DMS53 (cell line): ENCODE measurements at regions not wholly inside any gene's neighbourhood (a gene's known extent, or its start where the extent isn't known, plus 50 kb on each side); places are given as distances from the start of the nearest gene placed in this dataset.
A peak's percentile ranks its signal among the peaks of the same experiment; 100 is the strongest.

Experiments
- DNase-seq: peaks from one replicate; lab custom pipeline; 2025; lab: John Stamatoyannopoulos, UW

GRCh38 chr1:79847700-79848099, 841.2 kb upstream of the ADGRL4 start:
- DNase-seq: no peak

GRCh38 chr1:79845936-79846335, 839.4 kb upstream of the ADGRL4 start:
- no peak for DNase-seq

- no peak for DNase-seq
Observed at GRCh38 chr1:79842811-79843210, 836.3 kb upstream of the ADGRL4 start.

- peak; percentile 43 for DNase-seq
Observed at GRCh38 chr1:79839882-79840281, 833.4 kb upstream of the ADGRL4 start.

GRCh38 chr1:79827446-79827845, 820.9 kb upstream of the ADGRL4 start:
- no peak for DNase-seq

GRCh38 chr1:79825551-79825950, 819.0 kb upstream of the ADGRL4 start:
- DNase-seq: no peak

GRCh38 chr1:79822053-79822452, 815.5 kb upstream of the ADGRL4 start:
- no peak for DNase-seq

- peak; percentile 68 for DNase-seq
Observed at GRCh38 chr1:79819140-79819539, 812.6 kb upstream of the ADGRL4 start.

- DNase-seq: no peak
Observed at GRCh38 chr1:79817031-79817560, 810.6 kb upstream of the ADGRL4 start.

GRCh38 chr1:79815115-79815514, 808.6 kb upstream of the ADGRL4 start:
- no peak for DNase-seq

GRCh38 chr1:79811173-79811572, 804.6 kb upstream of the ADGRL4 start:
- DNase-seq: no peak

- no peak for DNase-seq
Observed at GRCh38 chr1:79808816-79809475, 802.4 kb upstream of the ADGRL4 start.

GRCh38 chr1:79807816-79808215, 801.3 kb upstream of the ADGRL4 start:
- no peak for DNase-seq

- DNase-seq: peak; percentile 12
Observed at GRCh38 chr1:79797487-79797886, 791.0 kb upstream of the ADGRL4 start.

- no peak for DNase-seq
Observed at GRCh38 chr1:79796434-79796833, 789.9 kb upstream of the ADGRL4 start.

GRCh38 chr1:79792219-79792930, 785.8 kb upstream of the ADGRL4 start:
- no peak for DNase-seq

- DNase-seq: no peak
Observed at GRCh38 chr1:79791488-79792218, 785.1 kb upstream of the ADGRL4 start.

GRCh38 chr1:79790950-79791349, 784.4 kb upstream of the ADGRL4 start:
- DNase-seq: no peak

- no peak for DNase-seq
Observed at GRCh38 chr1:79787631-79788030, 781.1 kb upstream of the ADGRL4 start.

GRCh38 chr1:79785964-79786363, 779.4 kb upstream of the ADGRL4 start:
- no peak for DNase-seq

- DNase-seq: no peak
Observed at GRCh38 chr1:79785561-79785960, 779.0 kb upstream of the ADGRL4 start.

- DNase-seq: no peak
Observed at GRCh38 chr1:79781261-79781660, 774.7 kb upstream of the ADGRL4 start.
